ENCODE measurements at regions not wholly inside any gene's neighbourhood (a gene's known extent, or its start where the extent isn't known, plus 50 kb on each side); places are given as distances from the start of the nearest gene placed in this dataset.

- no peak overlapping the region for H3K27ac Mint-ChIP-seq (ENCODE audit: unreplicated experiment)
- no peak for DNase-seq (ENCODE audit: low spot score)
- no peak for TF ChIP-seq CTCF (IDR thresholded peaks at IDR 0.05; ENCODE audit: unreplicated experiment)
- no peak overlapping the region for H3K4me3 Mint-ChIP-seq (ENCODE audit: unreplicated experiment)
- no peaks in the 10 kb centered on the region for H3K9me3 Mint-ChIP-seq (ENCODE audit: unreplicated experiment)
- H3K4me1 Mint-ChIP-seq (ENCODE audit: unreplicated experiment), result no peaks in the 10 kb centered on the region
- no peaks in the 10 kb centered on the region for H3K36me3 Mint-ChIP-seq (ENCODE audit: low read depth, unreplicated experiment)
- no peaks in the 10 kb centered on the region for H3K27me3 Mint-ChIP-seq (ENCODE audit: unreplicated experiment)
Measured at GRCh38 chr13:90627813-90628212, 719.7 kb upstream of the MIR17HG start.

- Mint-ChIP-seq H3K4me3 (ENCODE audit: unreplicated experiment) (no peak overlapping the region), H3K36me3 (ENCODE audit: low read depth, unreplicated experiment) (no peaks in the 10 kb centered on the region), H3K4me1 (ENCODE audit: unreplicated experiment) (no peaks in the 10 kb centered on the region), H3K27ac (ENCODE audit: unreplicated experiment) (no peak overlapping the region), H3K27me3 (ENCODE audit: unreplicated experiment) (no peaks in the 10 kb centered on the region), H3K9me3 (ENCODE audit: unreplicated experiment) (no peaks in the 10 kb centered on the region)
- no peak for TF ChIP-seq CTCF (IDR thresholded peaks at IDR 0.05; ENCODE audit: unreplicated experiment)
- no peak for DNase-seq (ENCODE audit: low spot score)
Measured at GRCh38 chr13:90628471-90628870, 719.0 kb upstream of the MIR17HG start.

DNA sequence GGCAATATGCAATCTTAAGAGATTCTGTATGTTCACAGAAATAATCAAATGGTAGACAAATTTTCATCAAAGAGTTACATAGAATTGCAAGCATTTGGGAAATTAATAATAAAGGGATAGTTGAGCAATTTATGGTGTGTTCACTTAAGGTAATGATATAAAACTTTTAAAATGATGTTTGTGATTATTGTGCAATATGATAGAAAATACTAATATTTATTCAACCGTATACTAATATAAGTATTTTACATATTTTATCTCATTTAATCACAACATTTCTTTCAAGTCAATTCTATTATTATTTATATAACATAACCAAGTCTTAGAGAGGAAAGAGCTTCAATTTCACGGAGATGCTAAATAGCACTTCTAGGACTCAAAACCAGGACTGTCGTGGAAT is 716.8 kb upstream of the MIR17HG start:
- Mint-ChIP-seq H3K36me3 (ENCODE audit: low read depth, unreplicated experiment) (no peaks in the 10 kb centered on the region), H3K27me3 (ENCODE audit: unreplicated experiment) (no peaks in the 10 kb centered on the region), H3K4me1 (ENCODE audit: unreplicated experiment) (no peaks in the 10 kb centered on the region), H3K27ac (ENCODE audit: unreplicated experiment) (no peak overlapping the region), H3K9me3 (ENCODE audit: unreplicated experiment) (no peaks in the 10 kb centered on the region), H3K4me3 (ENCODE audit: unreplicated experiment) (no peak overlapping the region)
- no peak for TF ChIP-seq CTCF (IDR thresholded peaks at IDR 0.05; ENCODE audit: unreplicated experiment)
- no peak for DNase-seq (ENCODE audit: low spot score)

DNA sequence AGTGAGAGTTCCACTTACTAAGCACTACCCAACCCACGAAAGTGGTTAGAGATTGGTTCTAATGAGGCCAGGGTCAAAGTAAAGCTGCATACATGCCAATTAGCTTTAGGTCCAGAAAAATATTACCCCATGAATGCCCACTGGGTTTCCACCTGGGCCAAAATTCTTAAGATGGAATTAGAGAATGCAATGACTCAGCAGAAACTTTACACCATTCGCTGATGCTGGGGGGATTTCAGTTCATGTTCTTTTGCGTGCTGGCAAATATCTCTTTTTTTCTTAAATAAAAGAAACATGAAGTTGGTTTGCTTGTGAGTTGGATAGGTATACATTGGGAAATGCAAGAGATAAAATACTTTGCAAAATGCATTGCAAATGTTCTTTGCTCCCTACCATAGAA is 715.3 kb upstream of the MIR17HG start:
- no peak overlapping the region for H3K27ac Mint-ChIP-seq (ENCODE audit: unreplicated experiment)

DNA sequence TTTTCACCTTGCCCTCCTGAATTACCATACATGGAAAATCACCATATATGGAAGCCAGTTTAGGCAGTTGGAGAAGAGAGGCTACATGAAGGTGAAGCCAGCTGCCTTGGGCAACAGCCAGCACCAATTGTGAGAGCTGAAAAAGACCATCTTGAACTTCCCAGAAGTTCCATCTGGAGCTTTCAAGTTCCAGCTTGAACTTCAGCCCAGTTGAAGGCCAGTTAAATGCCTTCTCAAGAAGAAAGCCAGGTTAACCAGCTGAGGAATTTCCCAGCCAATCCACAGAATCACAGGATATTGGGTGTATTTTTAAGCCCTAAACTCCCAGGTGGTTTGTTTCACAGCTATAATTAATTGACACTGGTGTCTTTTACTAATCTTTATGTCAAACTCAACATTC is 713.6 kb upstream of the MIR17HG start:
- H3K4me3 Mint-ChIP-seq (ENCODE audit: unreplicated experiment), result no peak overlapping the region
- H3K27me3 Mint-ChIP-seq (ENCODE audit: unreplicated experiment), result peaks cover 1% of the 10 kb centered on the region
- H3K4me1 Mint-ChIP-seq (ENCODE audit: unreplicated experiment), result no peaks in the 10 kb centered on the region
- DNase-seq (ENCODE audit: low spot score), result no peak
- TF ChIP-seq CTCF (IDR thresholded peaks at IDR 0.05; ENCODE audit: unreplicated experiment), result no peak
- H3K27ac Mint-ChIP-seq (ENCODE audit: unreplicated experiment), result no peak overlapping the region
- no peaks in the 10 kb centered on the region for H3K9me3 Mint-ChIP-seq (ENCODE audit: unreplicated experiment)
- H3K36me3 Mint-ChIP-seq (ENCODE audit: low read depth, unreplicated experiment), result no peaks in the 10 kb centered on the region

More for the DNA sequence above, 715.3 kb upstream of the MIR17HG start:
- Mint-ChIP-seq H3K4me3 (ENCODE audit: unreplicated experiment) (no peak overlapping the region), H3K27me3 (ENCODE audit: unreplicated experiment) (peaks cover 1% of the 10 kb centered on the region), H3K36me3 (ENCODE audit: low read depth, unreplicated experiment) (no peaks in the 10 kb centered on the region), H3K4me1 (ENCODE audit: unreplicated experiment) (no peaks in the 10 kb centered on the region), H3K9me3 (ENCODE audit: unreplicated experiment) (no peaks in the 10 kb centered on the region)
- DNase-seq (ENCODE audit: low spot score), result no peak
- TF ChIP-seq CTCF (IDR thresholded peaks at IDR 0.05; ENCODE audit: unreplicated experiment), result no peak
